Stimulated activated CD4-positive, alpha-beta T cell treated with anti-CD3 and anti-CD28 coated beads, Interleukin-15, amount 100 ng/mL, for 24 hours (primary cell): ENCODE measurements at regions not wholly inside any gene's neighbourhood (a gene's known extent, or its start where the extent isn't known, plus 50 kb on each side); places are given as distances from the start of the nearest gene placed in this dataset.

Experiments
- DNase-seq: peaks from one replicate; pipeline ENCODE4 v3.0.0-alpha.2; 2020

DNA sequence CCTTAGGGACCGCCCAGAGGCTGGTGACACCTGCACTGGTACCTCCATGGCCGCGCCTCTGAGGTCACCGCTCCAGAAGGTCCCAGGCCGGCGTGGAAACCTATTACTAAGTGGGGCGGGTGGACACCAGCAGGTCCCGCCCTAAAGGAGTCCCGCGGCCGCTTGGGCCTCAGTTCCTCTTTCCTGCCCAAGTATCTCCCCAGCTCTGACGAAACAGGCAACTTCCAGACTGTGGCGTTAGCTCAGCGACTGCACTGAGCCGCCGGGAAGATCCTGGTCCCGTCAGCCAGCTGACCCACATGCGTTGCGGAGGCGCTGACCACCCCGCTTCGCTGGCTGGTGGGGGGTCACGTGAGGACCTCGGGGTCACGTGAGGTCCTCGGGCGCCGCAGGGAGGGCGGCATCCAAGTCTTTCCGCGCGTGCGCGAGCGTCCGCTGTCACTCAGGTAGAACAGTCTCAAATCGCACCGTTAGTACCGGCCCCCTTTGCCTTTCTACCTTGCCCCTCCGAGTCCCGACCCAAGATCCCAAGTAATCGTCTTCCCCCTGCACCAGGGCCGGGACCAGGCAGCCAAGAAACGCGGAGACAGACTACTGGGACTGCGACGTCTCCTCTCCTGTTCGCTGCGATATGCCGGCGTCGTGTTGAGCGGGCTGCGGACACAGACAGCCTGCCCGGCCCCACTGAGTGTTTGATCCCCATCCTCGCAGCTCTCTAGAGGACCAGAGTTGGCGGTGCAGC is 53.7 kb upstream of the KDM4C start:
- peak; percentile 82 for DNase-seq

DNA sequence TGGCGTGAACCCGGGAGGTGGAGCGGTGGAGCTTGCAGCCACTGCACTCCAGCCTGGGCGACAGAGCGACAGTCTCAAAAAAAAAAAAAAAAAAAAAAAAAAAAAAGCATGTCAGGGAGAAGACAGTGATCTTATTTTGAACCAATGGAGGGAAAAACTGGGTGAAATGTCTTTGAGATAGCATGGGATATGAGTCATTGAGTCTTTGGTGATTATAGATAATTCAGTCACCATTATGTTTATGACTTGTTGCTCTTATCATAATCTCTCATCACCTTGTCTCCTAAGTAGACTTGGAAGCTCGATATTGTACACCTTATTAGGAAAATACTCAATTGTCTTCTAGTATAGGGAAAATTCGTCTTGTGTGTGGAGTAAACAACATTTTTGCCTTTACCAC is 55.1 kb upstream of the KDM4C start:
- no peak for DNase-seq

- no peak for DNase-seq
Observed at GRCh38 chr9:6696178-6696577, 50.6 kb upstream of the GLDC start.

- DNase-seq, result no peak
Observed at GRCh38 chr9:6695121-6695814, 49.7 kb upstream of the GLDC start.
